H1 (cell line): ENCODE measurements at regions not wholly inside any gene's neighbourhood (a gene's known extent, or its start where the extent isn't known, plus 50 kb on each side); places are given as distances from the start of the nearest gene placed in this dataset.

Source experiments
- CTCF ChIA-PET: fragments of 300-600 bp; sonication (Branson Sonifier 250); formaldehyde crosslinking; loops from one replicate; lab custom pipeline; 2021; ENCODE audit not compliant: partially characterized antibody; lab: Charles Lee
- POLR2A ChIA-PET: fragments of 300-600 bp; sonication (Branson Sonifier 250); formaldehyde crosslinking; loops from one replicate; lab custom pipeline; 2021; ENCODE audit warnings: inconsistent platforms; ENCODE audit not compliant: partially characterized antibody; lab: Charles Lee
- DNase-seq, 2 experiments: peaks; one replicate each; pipeline versions ENCODE4 v3.0.0 to v3.0.0-alpha.2; 2010 to 2022; ENCODE audit warnings: low spot score in 2 of 2, low read depth in 1 of 2, mixed read lengths in 1 of 2
- FAIRE-seq: peaks from 2 replicates; lab custom pipeline; 2011; peaks lifted over from hg19 to GRCh38; lab: Jason Lieb, UNC
- H2AFZ ChIP-seq: 2 replicates; pipeline ENCODE4 v1.8.1; 2012; ENCODE audit warnings: low read length, inconsistent platforms
- H2AK5ac ChIP-seq: 2 replicates; pipeline ENCODE4 v1.6.1; 2013; ENCODE audit warnings: low read depth, low read length
- H2BK120ac ChIP-seq: replicated peaks from 2 replicates; pipeline ENCODE3; 2013; ENCODE audit warnings: low read depth, low read length, inconsistent platforms
- H2BK12ac ChIP-seq: 2 replicates; pipeline ENCODE4 v1.6.1; 2013; ENCODE audit warnings: low read depth, low read length
- H2BK15ac ChIP-seq: 2 replicates; pipeline ENCODE4 v1.6.1; 2013; ENCODE audit warnings: low read length
- H2BK20ac ChIP-seq: 2 replicates; pipeline ENCODE4 v1.6.1; 2013; ENCODE audit warnings: low read length
- H2BK5ac ChIP-seq: 2 replicates; pipeline ENCODE4 v1.6.1; 2013; ENCODE audit warnings: low read depth, low read length
- H3K14ac ChIP-seq: 2 replicates; pipeline ENCODE4 v1.6.1; 2013; ENCODE audit warnings: inconsistent platforms; ENCODE audit not compliant: insufficient read length
- H3K18ac ChIP-seq: 2 replicates; pipeline ENCODE4 v1.6.1; 2013; ENCODE audit warnings: low read length; ENCODE audit errors: extremely low read depth
- H3K23ac ChIP-seq: 2 replicates; pipeline ENCODE4 v1.6.1; 2013; ENCODE audit warnings: inconsistent platforms; ENCODE audit not compliant: insufficient read length
- H3K23me2 ChIP-seq: 2 replicates; pipeline ENCODE4 v1.6.1; 2013; ENCODE audit warnings: low read depth, low read length
- H3K27ac ChIP-seq: 2 replicates; pipeline ENCODE4 v1.6.1; 2011; ENCODE audit warnings: low read depth, low read length, inconsistent platforms
- H3K27me3 ChIP-seq, 4 experiments: replicated peaks in 1 of 4; 1 replicate in 1 of 4; 2 replicates in 3 of 4; pipeline versions ENCODE4 v1.6.1 to v1.8.1; 2011 to 2013; ENCODE audit warnings: low read length in 3 of 4, mild to moderate bottlenecking in 3 of 4, inconsistent platforms in 2 of 4, mixed read lengths in 2 of 4, moderate library complexity in 1 of 4; ENCODE audit not compliant: control insufficient read depth in 3 of 4, insufficient read depth in 3 of 4; ENCODE audit errors: extremely low read depth in 1 of 4
- H3K36me3 ChIP-seq, 4 experiments: 2 replicates each; pipeline versions ENCODE4 v1.6.1 to v1.8.1; 2011 to 2013; ENCODE audit warnings: mild to moderate bottlenecking in 4 of 4, low read length in 3 of 4, moderate library complexity in 2 of 4, control low read depth in 1 of 4, inconsistent platforms in 1 of 4; ENCODE audit not compliant: insufficient read depth in 4 of 4, control insufficient read depth in 2 of 4
- H3K4ac ChIP-seq: replicated peaks from 2 replicates; pipeline ENCODE3; 2013; ENCODE audit warnings: low read length, low read depth, mixed read lengths, inconsistent platforms; ENCODE audit not compliant: insufficient read length
- H3K4me1 ChIP-seq, 4 experiments: replicated peaks in 1 of 4; 1 replicate in 1 of 4; 2 replicates in 3 of 4; pipeline versions ENCODE4 v1.6.1 to v1.8.1; 2011 to 2013; ENCODE audit warnings: low read length in 3 of 4, inconsistent platforms in 2 of 4, mixed read lengths in 1 of 4; ENCODE audit not compliant: insufficient read depth in 4 of 4, control insufficient read depth in 3 of 4
- H3K4me2 ChIP-seq, 2 experiments: 2 replicates each; pipeline versions ENCODE4 v1.6.1 to v1.8.1; 2011 to 2013; ENCODE audit warnings: low read depth in 2 of 2, low read length in 2 of 2, control low read depth in 1 of 2, inconsistent platforms in 1 of 2, mild to moderate bottlenecking in 1 of 2; ENCODE audit not compliant: insufficient read depth in 1 of 2
- H3K4me3 ChIP-seq, 4 experiments: fragments of 200-600, 300-600 bp in 1 of 4; sonication (generic), shearing (Covaris generic), sonication (Bioruptor Twin) in 1 of 4; 2 replicates each; pipeline versions ENCODE4 v1.5.1 to v1.8.1; 2011 to 2016; ENCODE audit warnings: low read length in 4 of 4, low read depth in 3 of 4, control low read depth in 2 of 4, inconsistent platforms in 2 of 4, mild to moderate bottlenecking in 2 of 4, mixed read lengths in 1 of 4, moderate library complexity in 1 of 4; ENCODE audit not compliant: insufficient read depth in 2 of 4; ENCODE audit errors: extremely low read depth in 1 of 4
- H3K56ac ChIP-seq: replicated peaks from 2 replicates; pipeline ENCODE3; 2013; ENCODE audit warnings: low read depth, mild to moderate bottlenecking, mixed read lengths, low read length, inconsistent platforms; ENCODE audit not compliant: insufficient read length
- H3K79me1 ChIP-seq: 2 replicates; pipeline ENCODE4 v1.6.1; 2013; ENCODE audit warnings: low read depth, low read length, control low read depth
- H3K79me2 ChIP-seq, 2 experiments: 2 replicates each; pipeline versions ENCODE4 v1.6.1 to v1.8.1; 2012 to 2013; ENCODE audit warnings: low read length in 2 of 2, mild to moderate bottlenecking in 2 of 2, inconsistent platforms in 1 of 2; ENCODE audit not compliant: insufficient read depth in 2 of 2, control insufficient read depth in 1 of 2
- H3K9ac ChIP-seq, 4 experiments: replicated peaks in 1 of 4; 1 replicate in 1 of 4; 2 replicates in 3 of 4; pipeline versions ENCODE4 v1.6.1 to v1.8.1; 2011 to 2013; ENCODE audit warnings: low read depth in 3 of 4, low read length in 3 of 4, control low read depth in 2 of 4, mild to moderate bottlenecking in 2 of 4, moderate library complexity in 2 of 4, inconsistent platforms in 1 of 4; ENCODE audit errors: extremely low read depth in 1 of 4
- H3K9me3 ChIP-seq, 2 experiments: 2 replicates each; pipeline versions ENCODE4 v1.6.1 to v1.8.1; 2012 to 2013; ENCODE audit warnings: mild to moderate bottlenecking in 2 of 2, moderate library complexity in 2 of 2, control low read depth in 1 of 2, inconsistent platforms in 1 of 2, low read depth in 1 of 2, low read length in 1 of 2, mixed read lengths in 1 of 2; ENCODE audit not compliant: insufficient read depth in 2 of 2
- H4K20me1 ChIP-seq, 2 experiments: replicated peaks in 1 of 2; 2 replicates each; pipeline versions ENCODE3 to v1.8.1; 2011 to 2013; ENCODE audit warnings: inconsistent platforms in 2 of 2, low read length in 2 of 2, mild to moderate bottlenecking in 1 of 2; ENCODE audit not compliant: insufficient read depth in 2 of 2, control insufficient read depth in 1 of 2
- H4K5ac ChIP-seq: 2 replicates; pipeline ENCODE4 v1.6.1; 2013; ENCODE audit warnings: low read length, low read depth, mixed read lengths, inconsistent platforms; ENCODE audit not compliant: insufficient read length
- H4K8ac ChIP-seq: 2 replicates; pipeline ENCODE4 v1.8.0; 2013; ENCODE audit warnings: mild to moderate bottlenecking, moderate library complexity, low read length, inconsistent platforms; ENCODE audit not compliant: insufficient read depth; ENCODE audit errors: extremely low read depth
- H4K91ac ChIP-seq: replicated peaks from 2 replicates; pipeline ENCODE3; 2013; ENCODE audit warnings: low read length, mixed read lengths, inconsistent platforms; ENCODE audit not compliant: insufficient read length
- BCL11A ChIP-seq, 2 experiments: IDR thresholded peaks; one replicate each; pipeline ENCODE4 v1.6.1; 2011; ENCODE audit warnings: low read depth in 2 of 2, low read length in 2 of 2, mild to moderate bottlenecking in 2 of 2
- HDAC6 ChIP-seq: IDR thresholded peaks from one replicate; pipeline ENCODE4 v1.7.1; 2012; ENCODE audit warnings: low read depth, mild to moderate bottlenecking, inconsistent platforms, low read length, moderate library complexity
- POLR2AphosphoS5 ChIP-seq: IDR thresholded peaks from 2 replicates; pipeline ENCODE4 v1.6.1; 2011; ENCODE audit warnings: low read depth, low read length
- RNF2 ChIP-seq: fragments of 200-900, 300-1000 bp; sonication (generic); IDR thresholded peaks from 2 replicates; pipeline ENCODE4 v1.7.1; 2016; ENCODE audit warnings: borderline replicate concordance, low read depth, mild to moderate bottlenecking, antibody characterized with exemption, low read length; ENCODE audit not compliant: poor library complexity, severe bottlenecking; ENCODE audit errors: missing control alignments
- SP1 ChIP-seq: IDR thresholded peaks from 2 replicates; pipeline ENCODE4 v1.6.1; 2011; ENCODE audit warnings: low read depth, low read length
- SUZ12 ChIP-seq: fragments of 200-600 bp; sonication (generic); IDR thresholded peaks from 2 replicates; pipeline ENCODE4 v1.6.1; 2012; ENCODE audit warnings: mild to moderate bottlenecking, inconsistent platforms, low read length, moderate library complexity, mixed read lengths
- WGBS, 2 experiments: shearing (Covaris generic) in 1 of 2; methylation state at CpG; one replicate each; pipeline versions ENCODE4 v1.1.6 to v1.1.7; 2013 to 2015; ENCODE audit warnings: low lambda C conversion rate in 2 of 2, mixed read lengths in 2 of 2, inconsistent platforms in 1 of 2, low coverage in 1 of 2, missing lambda C conversion rate in 1 of 2; ENCODE audit not compliant: insufficient replicate concordance in 2 of 2, insufficient coverage in 1 of 2, insufficient read length in 1 of 2; ENCODE audit errors: extremely low coverage in 1 of 2, missing lambda C conversion rate in 1 of 2; 5-methylcytosine and 5-hydroxymethylcytosine counted together
- TF ChIP-seq, protein P1 (sequence below): IDR thresholded peaks from 2 replicates; pipeline ENCODE4 v1.6.1; 2012; ENCODE audit warnings: inconsistent platforms

DNA sequence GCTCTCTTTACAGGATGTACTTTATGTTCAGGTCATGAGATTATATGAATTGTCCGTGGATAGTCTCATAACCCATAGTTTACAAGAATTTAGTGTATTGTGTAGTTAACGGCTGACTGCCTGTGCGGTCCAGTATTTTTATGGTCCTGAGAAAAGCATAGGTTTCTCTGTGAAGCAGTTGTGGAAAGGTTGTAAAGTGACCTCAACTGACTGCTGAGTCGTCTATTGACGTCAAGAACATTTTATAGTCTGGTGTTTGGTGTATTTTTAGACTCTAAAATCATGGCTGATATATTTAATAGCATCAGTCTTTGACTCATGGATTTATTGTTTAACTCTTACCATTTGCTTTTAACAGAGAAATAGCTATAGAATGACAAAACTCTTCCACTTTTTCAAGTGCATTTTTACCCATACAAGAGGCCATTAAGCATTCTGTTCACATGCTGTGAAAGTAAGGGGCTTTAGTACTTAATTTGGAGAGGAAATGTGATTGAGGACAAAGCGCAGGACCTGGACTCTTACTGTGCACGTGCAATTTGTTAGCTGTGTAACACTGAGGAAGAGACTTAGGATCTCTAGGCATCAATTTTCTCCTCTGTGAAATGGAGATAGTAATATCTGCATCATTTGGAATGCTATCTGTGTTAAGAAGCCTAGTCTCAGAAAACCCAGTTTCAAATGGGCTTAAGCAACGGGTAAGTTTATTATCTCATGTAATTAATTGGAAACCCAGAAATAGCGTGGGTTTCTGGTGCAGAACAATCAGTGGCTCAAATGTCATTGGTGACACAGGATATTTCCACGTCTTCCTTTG, 240.8 kb downstream of the NFKBIZ start:
- no peaks in the 10 kb centered on the region for H3K4me1 ChIP-seq
- FAIRE-seq: no peak
- POLR2A ChIA-PET: no interaction called here

More for the DNA sequence above, 240.8 kb downstream of the NFKBIZ start:
- Histone ChIP-seq H3K9ac (no peak overlapping the region), H2BK15ac (no peak overlapping the region), H2AFZ (no peak overlapping the region), H3K4me3 (no peak overlapping the region), H4K91ac (no peak overlapping the region), H3K56ac (no peak overlapping the region), H3K4ac (no peak overlapping the region), H3K23ac (no peak overlapping the region), H2AK5ac (no peak overlapping the region), H3K9me3 (no peaks in the 10 kb centered on the region), H2BK5ac (no peak overlapping the region), H2BK12ac (no peak overlapping the region), H3K4me2 (no peak overlapping the region), H2BK20ac (no peak overlapping the region), H4K20me1 (no peaks in the 10 kb centered on the region), H4K5ac (no peak overlapping the region), H3K14ac (no peak overlapping the region), H3K27ac (no peak overlapping the region), H3K36me3 (no peaks in the 10 kb centered on the region), H3K79me1 (no peaks in the 10 kb centered on the region), H3K23me2 (no peaks in the 10 kb centered on the region), H4K8ac (no peak overlapping the region), H2BK120ac (no peak overlapping the region), H3K79me2 (no peaks in the 10 kb centered on the region), H3K18ac (no peak overlapping the region), H3K27me3 (no peaks in the 10 kb centered on the region)
- WGBS, 2 experiments: 87% methylated on average over 10 of the region's 10 CpGs; no CpG with 5 or more reads in 1 of the 2 experiments
- TF ChIP-seq RNF2 (no peak), SP1 (no peak), SUZ12 (no peak), HDAC6 (no peak), POLR2AphosphoS5 (no peak), BCL11A (IDR thresholded peaks at IDR 0.05; ENCODE audit: low read depth in 2 of 2, low read length in 2 of 2) (no peak)
- TF ChIP-seq, protein P1, sequence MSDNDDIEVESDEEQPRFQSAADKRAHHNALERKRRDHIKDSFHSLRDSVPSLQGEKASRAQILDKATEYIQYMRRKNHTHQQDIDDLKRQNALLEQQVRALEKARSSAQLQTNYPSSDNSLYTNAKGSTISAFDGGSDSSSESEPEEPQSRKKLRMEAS: no peak
- no peak for DNase-seq
- CTCF ChIA-PET: no interaction called here
